Effector CD4-positive, alpha-beta T cell (primary cell): ENCODE measurements at regions not wholly inside any gene's neighbourhood (a gene's known extent, or its start where the extent isn't known, plus 50 kb on each side); places are given as distances from the start of the nearest gene placed in this dataset.

Source experiments
- DNase-seq: peaks from one replicate; pipeline ENCODE4 v3.0.0-alpha.2; 2020

DNA sequence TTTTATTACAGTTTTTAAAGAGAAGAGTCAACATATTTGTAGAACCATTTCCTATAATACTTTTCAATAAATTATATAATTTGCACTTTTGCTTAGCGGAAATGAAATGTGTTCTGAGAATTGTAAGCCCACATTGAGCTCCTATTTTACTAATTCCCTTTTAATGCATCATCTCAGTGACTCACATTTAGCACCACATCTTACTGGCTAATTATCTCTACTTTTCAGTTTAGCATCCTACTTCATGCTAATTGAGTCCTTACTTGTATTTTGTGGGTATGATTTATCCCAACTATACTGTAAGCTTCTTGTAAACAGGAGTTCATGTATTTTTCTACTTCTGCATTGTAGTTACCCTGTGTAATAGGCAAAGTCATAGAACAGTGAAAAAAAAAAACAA, 67.5 kb downstream of the TMX1 start:
- no peak for DNase-seq

DNA sequence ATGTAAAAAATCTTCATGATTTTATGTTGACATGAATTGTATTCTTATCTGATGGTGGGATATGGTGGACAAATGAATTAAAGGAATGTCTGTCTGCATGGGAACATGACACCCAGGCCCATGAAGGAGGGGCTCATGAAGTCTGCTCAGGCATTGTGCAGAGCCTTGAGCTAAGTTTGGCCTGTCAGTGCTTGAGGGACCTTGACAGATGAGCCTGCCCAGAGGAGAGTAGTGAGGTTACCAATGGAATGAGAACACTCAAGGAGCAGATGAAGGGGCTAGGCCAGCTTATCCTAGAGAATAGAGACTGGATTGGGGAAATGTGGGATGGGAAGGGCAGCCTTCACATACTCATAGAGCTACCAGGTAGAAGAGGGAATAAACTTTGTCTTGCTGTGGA, 68.8 kb downstream of the TMX1 start:
- DNase-seq: no peak

DNA sequence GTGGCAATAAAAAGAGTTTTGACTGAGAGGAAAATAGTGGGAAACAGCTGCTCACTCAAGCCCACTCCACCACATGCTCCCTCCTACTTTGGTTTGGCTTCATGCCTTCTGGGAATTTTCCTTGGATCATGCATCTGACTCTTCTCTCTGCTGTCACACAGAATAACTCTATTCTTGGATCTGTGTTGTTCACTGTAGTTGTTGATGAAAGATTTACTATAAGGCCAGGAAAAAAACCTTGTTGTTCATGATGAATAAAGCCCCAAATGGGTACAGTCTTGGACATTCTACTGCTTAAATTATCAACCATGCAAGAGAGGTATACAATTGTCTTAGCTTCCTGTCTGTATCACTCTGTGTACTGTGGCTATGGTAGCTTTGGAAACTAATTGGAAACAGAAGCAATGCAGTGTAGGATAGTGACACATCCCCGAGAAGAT, 70.5 kb downstream of the TMX1 start:
- DNase-seq: no peak

DNA sequence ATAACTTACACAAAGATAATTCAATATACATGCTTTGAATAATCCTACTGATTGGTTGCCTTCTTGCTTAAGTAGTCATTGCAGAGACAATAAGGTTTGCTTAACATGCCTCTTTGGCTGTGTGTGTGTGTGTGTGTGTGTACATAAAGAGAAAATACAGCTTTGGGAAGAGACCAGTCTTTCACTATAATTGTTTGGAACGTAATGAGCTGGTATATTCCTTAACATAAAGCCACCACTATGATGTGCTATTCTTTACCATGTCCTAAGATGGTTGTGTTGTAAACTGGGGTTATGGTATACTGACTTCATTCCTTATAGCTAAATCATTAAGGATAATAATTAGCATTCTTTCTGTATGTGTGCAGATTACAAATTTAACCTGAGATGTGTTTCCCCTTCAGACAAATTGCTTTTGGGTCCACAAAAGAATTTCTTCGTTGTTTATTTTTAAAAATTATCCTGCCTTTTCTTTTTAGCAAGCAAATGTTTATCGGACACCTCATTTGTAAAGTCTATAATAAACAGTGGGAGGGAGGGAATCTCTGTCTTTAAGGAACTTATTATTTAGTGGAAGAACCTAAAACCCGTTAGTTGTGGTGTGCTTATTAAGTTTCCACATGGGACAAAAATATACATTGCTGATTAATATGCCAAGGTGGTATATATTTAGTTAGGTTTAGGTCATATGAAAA, 74.4 kb downstream of the TMX1 start:
- no peak for DNase-seq

DNA sequence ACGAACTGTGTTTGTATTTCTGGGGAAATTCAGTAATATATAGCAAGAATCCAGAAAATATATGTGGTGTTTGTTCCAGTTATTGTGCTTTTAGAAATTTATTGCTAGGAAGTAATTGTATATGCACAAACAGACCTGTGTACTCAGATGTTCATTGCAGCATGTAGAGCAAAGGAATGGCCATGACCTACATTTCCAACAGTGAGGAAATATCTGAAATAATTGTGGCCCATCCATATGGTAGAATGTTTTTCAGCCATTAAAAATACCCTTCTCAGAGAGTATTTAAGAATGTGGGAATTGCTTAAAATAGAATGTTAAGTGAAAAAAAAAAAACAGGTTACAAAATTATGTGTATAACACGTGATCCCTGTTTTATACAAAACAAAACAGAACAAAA, 77.3 kb downstream of the TMX1 start:
- DNase-seq: no peak

DNA sequence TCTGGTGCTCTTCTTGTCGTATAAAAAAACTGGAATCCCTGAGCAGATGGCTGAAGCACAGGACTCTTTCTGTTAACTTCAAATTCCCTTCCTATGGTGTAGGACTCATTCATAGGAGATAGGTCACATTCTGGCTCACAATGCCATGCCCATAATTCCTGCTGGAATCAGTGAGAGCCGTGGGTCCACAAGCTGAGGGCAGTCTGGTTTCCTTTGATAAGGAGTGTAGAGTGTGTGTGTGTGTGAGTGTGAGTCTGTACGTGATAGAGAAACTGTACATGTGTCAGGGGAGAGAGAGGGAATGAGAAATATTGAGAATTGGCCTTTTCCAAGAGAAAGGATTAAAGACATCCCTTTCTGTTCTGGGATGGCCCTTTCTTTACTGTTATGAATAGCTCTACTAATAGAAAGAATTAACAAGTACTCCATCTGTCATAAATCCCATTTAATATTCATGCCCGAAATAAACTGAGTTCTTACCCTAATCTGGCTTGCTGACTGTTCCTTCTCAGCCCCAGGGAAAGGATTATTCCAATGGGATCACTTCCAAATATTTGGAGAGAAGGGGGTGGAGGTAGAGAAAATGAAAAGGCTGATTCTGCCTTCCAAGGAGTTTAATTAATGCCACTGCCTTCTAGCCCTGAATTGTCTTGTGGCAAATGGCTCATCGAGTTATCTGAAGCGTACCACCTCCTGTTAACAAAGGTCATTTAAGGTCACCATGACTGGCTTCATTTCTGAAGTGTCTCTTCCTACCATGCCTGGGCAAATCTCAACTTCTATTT, 79.0 kb downstream of the TMX1 start:
- no peak for DNase-seq

DNA sequence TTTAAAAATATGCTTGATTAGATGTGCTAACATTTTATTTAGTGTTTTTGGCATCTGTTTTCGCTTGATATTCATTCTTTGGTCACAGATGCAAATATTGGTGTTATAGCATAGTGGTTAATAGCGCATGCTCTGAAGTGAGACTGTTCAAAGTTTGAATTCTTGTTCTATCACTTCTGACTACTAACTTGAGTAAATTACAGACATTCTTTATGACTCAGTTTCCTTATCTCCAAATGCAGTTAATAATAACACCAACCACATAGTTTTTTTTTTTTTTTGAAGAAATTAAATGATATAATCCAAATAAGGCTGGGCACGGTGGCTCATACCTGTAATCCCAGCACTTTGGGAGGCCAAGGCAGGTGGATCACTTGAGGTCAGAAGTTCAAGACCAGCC, 81.0 kb downstream of the TMX1 start:
- DNase-seq: no peak

DNA sequence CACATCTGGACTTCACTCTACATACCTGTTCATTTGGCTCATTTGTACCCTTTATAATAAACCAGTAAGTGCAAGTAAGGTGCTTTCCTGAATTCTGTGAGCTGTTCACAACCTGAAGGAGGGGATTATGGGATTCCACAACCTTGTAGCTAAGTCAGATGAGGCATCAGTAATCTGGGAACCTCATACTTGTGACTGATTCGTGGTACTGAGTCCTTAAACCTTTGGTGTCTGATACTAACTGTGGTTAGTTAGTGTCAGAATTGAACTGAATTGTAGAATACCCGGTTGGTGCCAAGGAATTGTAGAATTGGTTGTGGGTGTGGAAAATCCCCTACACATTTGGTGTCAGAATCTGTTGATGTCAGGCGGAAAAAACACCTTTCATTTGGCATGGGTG, 83.4 kb downstream of the TMX1 start:
- no peak for DNase-seq

DNA sequence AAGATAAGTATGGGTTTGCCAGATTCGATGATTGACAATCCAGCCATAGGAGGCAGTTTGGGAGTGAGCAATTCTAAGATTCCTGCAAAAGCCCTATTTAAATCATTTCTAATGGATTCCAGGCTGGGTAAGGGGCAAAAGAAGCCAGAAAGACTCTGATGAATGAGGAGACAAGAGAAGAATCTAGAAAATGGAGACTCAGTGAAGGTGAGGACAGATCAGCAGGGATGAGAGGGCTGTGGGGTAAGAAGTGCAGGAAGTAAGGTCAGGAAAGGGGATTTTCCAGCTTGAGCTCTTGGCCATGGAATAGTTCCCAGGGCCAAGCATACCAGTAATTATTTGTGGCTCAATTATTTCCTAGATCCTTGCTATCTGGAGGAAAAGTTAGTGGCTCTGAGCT, 87.3 kb downstream of the TMX1 start:
- no peak for DNase-seq

DNA sequence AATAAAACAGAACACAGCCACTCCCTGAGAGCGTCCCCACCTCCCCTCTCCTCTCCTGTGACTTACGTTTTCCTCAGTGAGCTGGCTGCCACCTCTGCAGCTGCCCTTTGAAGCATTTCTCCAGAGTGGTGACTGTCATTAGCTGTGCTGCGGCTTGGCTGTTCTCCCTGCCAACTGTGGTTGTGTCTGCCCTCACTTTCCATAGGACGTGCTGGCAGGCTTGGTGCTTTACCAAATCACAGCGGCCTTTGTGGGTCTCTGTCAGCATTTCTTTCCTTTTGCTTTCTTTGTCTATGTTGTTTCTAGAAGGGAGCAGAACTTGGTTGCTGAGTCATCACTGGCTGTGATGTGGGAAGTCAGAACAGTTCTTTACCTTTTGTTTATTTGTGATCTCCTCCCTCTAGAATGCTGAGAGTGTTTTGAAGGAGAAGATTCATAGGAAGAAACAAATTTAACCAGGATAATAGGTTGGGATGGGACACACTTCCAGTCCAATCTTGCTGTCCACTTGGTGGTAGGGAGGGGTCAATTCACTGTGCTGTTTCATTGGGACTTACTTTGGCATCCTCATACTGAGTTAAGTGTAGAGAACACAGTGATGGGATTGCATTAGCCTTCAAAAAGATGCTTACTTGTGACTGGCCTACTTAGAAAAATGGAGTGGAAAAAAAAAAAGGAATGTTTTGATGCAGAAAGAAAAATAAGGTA, 88.2 kb downstream of the TMX1 start:
- DNase-seq: no peak

DNA sequence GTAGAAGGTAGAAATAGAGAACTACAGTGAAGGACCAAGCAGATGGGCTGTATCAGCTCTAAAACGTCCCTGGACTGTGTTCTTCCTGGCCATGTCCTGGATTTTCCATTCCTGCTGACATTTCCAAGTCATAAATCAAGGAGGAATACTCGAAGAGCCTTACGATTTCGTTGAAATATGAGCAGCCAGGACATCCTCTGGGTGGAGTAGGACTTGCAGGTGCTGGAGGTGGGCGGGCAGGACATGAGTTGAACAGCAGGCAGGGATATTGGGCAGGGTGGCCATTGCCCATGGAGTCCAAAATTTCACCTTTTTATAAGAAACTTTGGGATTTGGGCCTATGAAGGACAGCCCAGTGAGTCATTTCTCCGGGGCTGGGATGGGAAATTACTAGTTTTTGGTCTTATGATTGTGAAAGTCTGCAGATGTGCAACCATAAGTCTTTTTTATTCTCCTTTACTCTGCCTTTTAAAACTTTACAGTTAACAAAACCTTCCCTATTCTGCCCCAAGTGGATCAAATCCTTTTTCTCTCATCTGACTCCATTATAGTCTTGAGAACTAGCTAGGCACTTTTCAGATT, 88.8 kb downstream of the TMX1 start:
- no peak for DNase-seq

DNA sequence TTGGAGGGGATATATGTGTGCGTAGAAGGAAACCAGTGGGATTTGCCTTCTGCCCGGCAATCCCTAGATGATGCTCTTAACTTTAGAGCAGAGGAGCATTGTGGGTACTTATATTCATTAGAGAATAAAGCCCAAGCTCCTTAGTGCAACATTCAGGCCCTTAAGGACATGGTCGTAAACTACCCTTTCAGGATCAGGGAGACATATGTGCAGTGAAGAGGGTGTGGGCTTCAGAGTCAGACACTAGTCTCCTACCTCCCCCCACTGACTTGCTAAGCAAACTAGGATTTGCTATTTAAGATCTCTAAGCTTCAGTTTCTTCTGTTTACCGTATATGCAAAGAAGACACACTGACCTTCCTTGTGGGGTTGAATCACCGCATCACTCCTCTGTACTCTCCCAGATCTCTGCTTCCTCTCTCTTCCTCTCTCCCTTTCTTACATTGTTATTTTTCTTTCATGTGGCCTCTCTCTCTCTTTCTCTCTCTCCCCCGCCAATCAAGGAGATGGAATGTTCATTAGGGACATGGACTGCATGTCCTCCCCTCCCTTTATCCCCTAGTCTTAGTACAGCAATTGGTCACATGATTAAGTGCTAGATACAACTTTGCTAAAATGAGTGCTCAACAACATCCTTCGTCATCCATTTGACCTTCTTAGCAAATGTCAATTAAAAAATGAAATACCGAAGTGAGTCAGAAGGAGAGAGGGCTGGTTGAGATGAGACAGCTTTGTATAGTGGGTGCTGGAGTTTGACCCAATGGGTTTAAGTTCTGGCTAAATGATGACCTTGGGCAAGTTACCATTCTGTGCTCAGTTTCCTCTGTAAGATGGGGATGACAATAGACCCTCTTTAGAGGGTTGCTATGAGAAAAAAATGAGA, 91.7 kb downstream of the TMX1 start:
- DNase-seq: no peak

DNA sequence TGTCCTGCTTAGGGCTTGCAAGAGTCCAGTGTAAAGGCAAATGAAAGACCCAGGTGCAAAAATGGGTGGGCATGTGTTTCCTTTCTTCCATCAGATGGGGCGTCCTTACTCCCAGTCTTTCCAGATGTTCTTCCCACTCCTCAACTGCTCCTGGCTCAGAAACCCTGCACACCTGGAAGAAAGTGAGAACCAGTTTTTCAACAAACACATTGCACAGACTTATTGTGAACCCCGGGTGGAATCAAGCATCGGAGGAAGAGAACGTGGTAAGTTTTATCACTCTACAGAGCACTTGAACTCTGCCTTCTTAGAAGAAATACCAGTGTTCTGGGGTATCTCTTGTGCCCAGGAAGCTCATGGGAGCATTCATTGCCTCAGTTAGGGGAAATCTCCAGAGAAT, 93.3 kb downstream of the TMX1 start:
- no peak for DNase-seq

DNA sequence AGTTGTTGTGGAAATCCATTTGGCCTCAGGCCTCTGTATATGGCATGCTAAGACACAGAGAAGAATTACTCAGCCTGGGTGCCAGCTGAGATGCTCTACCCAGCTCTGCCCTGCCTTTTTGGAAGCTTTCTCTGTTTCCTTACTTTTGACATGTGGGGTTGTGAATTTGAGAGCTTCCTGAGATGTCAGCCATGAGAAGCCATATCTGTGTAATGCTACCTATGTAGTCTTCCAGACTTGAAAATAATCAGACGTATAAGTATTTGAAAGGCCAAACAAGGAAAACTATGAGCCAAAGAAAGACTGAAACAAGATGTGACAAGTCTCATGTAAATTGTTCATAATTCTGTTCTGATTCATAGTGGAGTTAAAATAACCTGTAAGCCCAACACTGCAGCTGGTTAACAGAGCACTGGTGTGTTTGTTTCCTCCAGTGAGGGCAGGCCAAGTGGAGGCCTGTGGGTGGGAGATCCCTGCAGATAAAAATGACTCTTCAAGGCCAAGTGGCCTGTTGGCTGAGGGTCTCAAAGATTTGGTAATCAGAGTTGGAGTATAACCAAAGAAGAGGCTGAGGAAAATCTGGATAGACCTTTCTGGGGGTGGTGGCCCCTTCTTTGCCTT, 94.0 kb downstream of the TMX1 start:
- no peak for DNase-seq

DNA sequence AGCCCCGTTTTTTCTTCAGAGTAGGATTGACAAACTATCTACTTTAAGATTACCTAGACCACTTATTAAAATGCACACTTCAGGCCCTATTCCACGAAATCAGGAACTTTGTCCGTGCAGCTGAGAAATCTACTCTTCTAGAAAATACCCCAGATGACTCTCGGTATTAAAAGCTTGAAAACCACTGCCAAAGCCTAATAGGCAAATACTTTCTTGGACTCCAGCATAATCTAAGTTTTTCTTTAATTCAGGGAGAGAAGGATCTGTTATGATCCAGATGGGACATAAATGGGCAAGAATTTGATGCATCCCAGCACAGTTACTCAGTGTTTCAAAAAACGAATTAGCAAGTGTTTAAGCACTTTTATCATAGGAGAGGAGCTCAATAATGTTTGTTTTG, 94.5 kb downstream of the TMX1 start:
- no peak for DNase-seq

DNA sequence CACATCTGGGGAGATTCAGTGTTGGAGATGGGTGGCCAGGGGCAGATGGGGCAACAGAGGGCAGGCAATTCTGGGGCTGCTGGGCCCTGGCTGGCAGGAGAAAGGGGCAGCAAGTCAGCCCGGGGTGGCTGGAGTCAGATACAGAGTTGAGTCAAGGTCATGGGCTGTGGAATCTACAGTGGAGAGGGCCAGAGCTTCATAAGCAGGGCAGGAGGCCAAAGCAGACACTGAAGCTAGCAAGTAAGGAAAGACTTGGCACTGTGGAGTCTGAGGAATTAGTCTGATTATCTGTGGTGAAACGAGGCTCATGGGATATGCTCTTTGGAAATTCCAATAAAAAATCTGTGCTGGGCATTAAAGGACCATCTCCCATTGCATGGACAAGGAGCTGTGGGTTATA, 95.5 kb downstream of the TMX1 start:
- no peak for DNase-seq

DNA sequence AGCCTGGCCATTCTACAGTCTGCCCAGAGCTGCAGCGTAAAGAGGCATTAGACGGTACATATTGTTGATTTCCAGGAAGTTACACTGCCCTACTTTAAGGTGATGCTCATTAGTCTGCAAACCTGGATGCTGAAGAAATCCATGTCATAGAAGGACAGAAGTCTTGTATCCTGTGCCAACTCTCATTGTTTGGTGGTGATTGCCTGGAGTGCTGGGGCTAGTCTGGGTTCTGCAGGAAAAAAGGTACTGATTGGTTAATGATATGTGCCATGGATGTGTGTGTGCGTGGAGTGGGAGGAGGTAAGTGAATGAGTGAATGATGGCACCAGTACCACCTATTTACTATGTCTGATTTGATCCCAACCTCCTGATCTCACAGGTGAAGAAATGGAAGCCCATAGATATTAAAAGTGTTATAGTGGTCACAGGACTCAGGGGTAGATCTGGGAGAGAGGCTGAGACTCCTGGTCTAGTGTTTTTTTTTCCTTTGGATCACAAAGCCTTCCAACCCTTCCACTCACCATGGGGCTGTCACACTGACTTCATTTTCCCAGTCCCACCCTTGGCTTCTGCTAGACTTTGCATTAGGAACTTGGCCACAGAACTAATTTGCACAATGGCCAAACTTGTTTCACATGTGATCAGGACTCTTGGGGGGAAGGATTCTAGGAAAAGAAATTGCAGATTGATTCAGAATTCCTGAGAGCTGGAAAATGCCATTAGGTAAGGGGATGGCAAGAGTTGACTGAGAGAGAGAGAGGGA, 96.1 kb downstream of the TMX1 start:
- DNase-seq: no peak

DNA sequence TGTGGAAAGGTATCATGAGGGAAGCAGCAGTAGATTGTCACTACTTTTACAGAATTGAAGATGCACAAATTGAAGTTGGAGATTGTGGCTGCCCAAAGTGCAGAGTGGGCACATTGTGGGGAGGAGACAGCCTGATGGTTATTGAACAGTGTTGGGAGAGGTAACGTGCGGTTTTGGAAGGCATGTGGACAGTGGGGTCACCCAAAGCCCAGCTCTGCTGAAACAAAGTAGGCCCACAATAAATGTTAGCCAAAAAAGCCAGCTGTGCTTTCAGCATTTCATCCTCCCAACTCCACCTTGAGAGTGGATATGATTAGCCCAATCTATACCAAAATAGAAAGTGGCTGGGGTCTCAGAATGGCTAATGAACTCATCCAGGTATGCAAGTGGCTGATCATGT, 96.7 kb downstream of the TMX1 start:
- DNase-seq: no peak

DNA sequence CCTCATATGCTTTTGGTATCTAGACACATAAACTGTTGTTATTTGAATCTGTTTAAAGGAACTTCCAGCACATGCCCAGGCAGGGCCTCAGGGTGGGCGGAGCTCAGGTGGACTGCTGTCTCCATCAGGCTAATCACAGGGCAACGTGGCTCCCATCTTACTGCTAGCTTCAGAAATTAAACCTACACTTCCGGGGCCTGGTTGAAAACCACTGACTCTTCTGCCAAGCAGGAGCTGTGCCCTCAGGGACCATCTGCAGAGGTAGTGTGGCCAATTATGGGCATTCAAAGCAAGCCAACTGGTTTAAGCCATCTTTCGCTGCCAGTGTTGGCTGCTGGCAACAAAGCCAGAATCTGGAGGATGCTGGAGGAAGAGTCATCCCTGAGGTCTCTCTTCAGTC, 97.5 kb downstream of the TMX1 start:
- no peak for DNase-seq

DNA sequence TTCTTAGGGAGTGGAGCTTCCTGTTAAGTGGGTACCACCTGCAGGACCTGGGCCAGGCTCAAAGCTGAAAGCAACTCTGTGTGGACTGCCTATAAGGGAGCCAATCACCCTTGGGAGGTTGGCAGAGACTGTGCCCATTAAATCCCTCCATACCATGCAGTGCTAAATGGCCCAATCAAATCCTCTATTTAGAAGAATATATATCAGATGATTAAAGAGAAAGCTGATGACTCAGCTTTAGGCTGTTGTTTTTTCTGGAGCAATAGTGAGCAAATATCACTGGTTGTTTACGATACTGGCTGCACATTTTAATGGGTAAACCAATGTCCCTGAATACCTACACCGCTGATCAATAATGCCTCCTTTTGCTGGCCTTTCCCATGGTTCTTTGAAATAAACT, 101.3 kb downstream of the TMX1 start:
- DNase-seq: no peak

DNA sequence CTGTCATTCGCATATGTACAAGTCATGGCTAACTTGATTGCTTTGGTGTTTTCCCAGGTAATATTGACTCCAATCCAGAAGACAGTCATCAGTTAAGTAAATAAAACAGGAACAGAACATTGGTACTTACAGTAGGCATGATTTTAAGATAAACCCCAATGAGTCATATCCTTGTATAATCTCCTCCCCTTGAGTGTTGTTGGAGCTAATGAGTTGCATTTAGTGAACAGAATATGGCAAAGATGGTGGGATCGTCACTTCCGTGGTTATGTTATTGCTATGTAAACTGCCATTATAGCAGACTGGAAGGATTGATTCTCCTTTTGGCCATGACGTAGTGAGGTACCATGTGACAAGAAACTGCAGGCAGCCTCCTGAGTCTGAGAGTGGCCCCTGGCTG, 102.2 kb downstream of the TMX1 start:
- DNase-seq: no peak
